Eye (tissue), 1 donor: ENCODE measurements at regions not wholly inside any gene's neighbourhood (a gene's known extent, or its start where the extent isn't known, plus 50 kb on each side); places are given as distances from the start of the nearest gene placed in this dataset.
"Not testable (repeated sequence)": the region's sequence is repeated elsewhere in the genome, so short reads cannot be mapped to it uniquely, and the experiment has no call there.

Experiments
- DNase-seq: peaks from one replicate; pipeline ENCODE4 v3.0.0-alpha.2; 2015

DNA sequence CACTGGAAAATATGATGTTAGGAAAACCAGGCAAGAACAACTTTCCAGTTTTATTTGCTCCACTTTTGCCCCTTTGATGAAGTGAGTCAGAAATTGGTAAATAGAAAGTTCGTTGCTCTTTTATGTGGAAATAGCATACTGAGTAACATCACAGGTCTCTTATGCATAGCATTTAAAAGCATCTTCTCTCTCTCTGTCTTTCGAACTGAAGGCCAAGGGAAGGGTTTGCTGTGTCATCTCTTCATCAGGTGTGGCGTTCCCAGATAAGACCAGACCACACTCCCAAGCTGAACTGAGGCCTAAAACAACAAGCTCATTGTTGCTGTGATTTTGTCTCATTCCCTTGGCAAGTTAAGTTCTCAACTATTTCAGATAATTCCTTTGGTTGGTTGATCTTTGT is 131.8 kb upstream of the GRB10 start:
- no peak for DNase-seq

DNA sequence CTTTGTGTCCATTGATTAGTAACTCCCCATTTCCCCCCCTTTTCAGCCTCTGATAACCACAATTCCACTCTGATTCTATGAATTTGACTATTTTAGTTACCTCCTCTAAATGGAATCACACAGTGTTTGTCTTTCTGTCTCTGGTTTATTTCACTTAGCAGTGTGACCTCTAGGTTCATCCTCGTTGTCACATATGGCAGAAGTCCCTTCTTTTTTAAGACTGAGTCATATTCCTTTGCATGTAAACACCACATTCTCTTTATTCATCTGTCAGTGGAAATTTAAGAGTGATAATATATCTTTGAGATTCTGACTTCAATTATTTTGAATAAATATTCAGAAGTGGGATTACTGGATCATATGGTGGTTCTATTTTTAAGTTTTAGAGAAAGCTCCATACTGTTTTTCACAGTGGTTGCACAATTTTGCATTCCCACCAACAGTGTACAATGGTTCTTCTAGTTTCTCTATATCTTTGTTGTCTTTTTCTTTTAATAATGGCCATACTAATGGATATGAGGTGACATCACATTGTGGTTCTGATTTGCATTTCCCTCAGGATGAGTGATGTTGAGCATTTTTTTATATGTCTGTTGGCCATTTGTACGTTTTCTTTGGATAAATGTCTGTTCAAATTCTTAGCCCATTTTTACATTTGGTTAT is 126.1 kb upstream of the GRB10 start:
- no peak for DNase-seq

DNA sequence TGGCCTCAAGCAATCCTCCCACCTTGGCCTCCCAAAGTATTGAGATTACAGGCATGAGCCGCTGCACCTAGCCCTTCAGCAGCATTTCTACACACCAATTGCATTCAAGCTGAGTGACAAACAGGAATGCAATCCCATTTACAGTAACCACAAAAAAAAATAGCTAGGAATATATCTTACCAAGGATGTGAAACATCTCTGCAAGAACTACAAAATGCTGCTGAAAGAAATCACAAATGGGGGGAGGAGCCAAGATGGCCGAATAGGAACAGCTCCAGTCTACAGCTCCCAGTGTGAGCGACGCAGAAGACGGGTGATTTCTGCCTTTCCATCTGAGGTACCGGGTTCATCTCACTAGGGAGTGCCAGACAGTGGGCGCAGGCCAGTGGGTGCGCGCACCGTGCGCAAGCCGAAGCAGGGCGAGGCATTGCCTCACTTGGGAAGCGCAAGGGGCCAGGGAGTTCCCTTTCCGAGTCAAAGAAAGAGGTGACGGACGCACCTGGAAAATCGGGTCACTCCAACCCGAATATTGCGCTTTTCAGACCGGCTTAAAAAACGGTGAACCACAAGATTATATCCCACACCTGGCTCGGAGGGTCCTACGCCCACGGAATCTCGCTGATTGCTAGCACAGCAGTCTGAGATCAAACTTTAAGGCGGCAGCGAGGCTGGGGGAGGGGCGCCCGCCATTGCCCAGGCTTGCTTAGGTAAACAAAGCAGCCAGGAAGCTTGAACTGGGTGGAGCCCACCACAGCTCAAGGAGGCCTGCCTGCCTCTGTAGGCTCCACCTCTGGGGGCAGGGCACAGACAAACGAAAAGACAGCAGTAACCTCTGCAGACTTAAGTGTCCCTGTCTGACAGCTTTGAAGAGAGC is 116.1 kb upstream of the GRB10 start:
- DNase-seq: not testable (repeated sequence)

DNA sequence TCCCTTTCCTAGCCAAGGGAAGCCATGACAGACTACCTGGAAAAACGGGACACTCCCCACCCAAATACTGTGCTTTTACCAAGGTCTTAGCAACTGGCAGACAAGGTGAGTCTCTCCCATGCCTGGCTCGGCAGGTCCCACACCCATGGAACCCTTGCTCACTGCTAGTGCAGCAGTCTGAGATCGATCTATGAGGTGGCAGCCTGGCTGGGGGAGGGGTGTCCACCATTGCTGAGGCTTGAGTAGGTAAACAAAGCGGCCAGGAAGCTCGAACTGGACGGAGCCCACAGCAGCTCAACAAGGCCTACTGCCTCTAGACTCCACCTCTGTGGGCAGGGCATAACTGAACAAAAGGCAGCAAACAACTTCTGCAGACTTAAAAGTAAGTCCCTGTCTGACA is 104.4 kb upstream of the GRB10 start:
- not testable (repeated sequence) for DNase-seq

DNA sequence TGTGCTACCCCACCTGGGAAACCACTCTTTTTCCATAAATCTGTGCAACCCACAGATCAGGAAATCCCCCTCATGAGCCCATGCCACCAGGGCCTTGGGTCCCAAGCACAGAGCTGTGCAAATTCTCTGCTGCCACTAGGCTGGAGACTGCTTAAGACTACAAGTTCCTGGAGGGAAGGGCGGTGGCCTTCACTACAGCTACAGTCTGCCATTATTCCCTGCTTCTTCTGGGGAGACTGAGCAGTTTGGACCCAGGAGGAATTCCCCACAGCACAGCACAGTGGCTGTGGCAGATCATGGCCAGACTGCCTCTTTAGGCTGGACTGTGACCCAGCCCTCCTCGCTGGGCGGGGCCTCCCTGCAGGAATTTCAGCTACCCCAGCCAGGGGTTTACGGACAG is 89.7 kb upstream of the GRB10 start:
- DNase-seq: no peak

DNA sequence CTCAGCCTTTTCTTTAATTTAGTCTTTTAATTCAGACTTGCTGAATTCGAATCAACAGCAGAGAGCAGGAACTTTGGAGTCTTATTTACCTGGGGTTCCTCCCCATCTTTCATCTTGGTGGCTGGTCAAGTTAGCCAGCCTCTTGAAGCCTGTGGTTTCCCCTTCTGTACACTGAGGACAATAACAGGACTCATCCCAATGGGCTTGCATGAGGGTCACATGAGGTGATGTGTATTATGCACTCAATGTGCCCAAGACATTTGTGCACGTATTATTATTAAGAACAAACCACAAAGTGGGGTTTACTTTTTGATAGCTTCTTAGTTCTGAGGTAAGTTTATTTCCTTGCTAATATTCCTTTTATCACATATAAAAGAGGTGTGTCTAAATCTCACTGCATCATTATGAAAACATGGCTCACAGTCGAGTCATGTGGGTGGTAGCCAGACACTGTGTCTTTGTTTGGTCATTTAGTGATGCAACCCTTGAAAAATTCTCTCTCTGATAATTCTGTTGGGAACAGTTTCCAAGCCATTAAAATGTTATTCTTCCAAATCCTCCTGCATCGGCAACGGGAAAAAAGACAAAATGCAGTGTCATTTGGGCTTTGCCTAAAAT is 86.5 kb upstream of the GRB10 start:
- DNase-seq: peak; percentile 23

DNA sequence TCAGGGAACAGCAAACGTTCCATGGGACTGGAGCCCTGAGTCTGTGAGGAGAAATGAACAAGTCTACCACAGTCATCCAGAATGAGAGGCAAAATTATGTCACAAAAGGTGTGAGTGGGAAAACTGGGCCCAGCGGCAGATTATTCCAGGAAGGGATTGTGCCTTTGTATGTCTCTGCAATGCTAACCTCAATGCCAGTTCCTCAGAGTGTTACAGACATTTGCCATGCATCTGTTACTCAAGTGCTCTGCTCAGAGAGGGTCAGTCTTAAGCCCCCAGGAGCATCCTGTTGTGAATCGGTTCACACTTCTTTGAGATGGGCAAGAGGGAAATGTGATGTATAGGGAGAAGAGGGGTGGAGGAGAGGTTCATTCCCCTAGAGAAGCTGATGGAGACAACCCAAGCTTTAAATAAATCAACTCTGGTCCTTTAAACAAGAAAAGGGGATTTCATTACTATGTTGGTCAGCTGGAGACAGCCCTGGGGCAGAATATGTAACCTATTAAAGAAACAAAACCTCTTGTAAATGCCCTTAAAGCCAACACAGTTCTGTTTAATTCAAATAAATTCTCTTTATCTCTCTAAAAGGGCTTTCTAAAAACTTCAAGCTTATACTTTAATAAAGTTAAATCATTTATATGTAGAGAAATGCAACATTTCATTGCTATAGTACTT is 85.9 kb upstream of the GRB10 start:
- no peak for DNase-seq

DNA sequence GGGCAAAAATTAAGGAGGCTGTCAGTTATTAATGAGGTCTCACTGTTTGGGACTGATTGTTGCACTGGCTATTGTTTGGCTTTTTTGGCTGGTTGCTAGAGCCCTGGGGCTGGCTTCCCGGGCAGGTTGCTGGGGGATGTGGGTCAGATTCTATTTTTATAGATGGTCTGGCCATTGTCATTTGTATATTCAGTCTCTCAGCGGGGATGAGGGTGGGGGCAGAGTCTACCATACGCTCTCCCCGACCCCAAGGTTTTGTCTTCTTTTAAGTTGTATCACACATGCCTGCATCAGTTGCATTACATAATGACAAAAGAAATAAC is 84.3 kb upstream of the GRB10 start:
- no peak for DNase-seq

DNA sequence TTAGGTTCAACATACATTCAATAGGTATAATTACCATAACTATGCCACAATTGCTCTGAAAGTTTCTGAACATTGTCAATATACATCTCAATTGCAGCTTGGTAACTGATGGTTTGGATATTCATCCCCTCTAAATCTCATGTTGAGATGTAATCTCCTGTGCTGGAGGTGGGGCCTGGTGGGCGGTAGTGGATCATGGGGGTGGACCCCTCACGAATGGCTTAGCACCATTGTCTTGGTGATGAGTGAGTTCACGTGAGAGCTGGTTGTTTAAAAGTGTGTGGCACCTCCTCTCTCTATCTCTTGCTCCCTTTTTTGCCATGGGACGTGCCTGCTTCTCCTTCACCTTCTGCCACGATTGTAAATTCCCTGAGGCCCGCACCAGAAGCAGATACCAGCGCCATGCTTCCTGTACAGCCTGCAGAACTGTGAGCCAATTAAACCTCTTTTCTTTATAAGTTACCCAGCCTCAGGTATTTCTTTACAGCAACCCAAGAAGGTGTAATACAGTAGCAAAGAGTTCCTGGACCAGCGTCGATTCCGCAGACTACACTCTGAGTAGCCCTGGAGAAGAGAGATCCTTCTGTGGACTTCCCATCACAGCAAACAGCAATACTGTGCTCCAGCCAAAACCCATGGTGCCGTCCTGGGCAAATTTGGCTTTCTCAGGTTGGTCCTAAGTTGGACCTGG is 83.8 kb upstream of the GRB10 start:
- DNase-seq: no peak

DNA sequence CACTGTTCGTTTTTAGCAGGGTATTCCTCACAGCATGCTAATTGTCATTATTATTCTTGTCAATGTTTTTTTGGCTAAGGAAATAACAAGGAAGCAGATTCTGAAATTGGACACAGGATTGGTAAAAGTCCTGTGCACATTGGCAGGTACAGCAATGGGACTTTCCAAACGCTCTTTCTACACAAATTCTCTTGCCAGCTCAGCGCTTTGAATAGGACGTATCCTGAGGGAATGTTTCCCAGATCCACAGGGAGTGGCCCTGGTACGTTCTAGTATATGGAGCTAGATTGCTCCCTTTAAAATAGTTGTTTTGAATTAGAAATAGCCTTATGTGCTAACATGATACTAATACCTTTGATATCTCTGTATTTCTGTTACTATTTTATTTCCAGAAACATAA is 82.8 kb upstream of the GRB10 start:
- DNase-seq: no peak

DNA sequence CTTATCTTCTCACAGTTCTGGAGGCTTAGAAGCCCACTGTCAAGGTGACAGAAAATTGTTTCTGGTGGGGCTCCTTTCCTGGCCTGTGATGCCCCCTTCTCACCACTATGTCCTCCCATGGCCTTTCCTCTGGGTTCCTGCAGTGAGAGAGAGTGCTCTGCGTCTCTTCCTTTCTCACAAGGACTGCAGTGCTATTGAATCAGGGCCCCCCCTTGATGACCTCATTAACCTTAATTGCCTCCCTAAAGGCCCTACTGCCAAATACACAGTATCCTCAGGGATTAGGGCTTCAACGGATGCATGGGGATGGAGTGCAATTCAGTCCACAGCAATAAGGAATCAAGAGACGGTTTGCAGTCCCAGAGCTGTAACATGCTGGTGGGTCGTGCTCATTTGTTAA is 82.0 kb upstream of the GRB10 start:
- peak; percentile 47 for DNase-seq

DNA sequence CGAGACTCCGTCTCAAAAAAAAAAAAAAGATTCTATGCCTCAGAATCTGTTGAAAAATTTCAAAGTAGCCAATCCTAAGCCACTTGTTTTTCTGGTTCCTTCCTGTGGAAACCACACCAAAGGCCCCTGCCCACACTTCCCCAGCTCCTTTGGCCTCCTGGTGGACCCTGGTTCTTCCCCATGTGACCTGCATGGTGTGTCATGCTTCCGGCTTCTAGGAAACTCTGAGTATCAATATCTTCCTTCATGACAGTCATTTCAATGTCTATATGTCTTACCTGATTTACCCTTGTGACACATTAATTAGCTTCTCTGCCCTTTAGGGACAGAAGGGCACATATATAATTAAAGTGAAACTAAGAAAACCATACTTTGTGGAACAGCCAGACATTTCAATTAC is 80.4 kb upstream of the GRB10 start:
- no peak for DNase-seq

DNA sequence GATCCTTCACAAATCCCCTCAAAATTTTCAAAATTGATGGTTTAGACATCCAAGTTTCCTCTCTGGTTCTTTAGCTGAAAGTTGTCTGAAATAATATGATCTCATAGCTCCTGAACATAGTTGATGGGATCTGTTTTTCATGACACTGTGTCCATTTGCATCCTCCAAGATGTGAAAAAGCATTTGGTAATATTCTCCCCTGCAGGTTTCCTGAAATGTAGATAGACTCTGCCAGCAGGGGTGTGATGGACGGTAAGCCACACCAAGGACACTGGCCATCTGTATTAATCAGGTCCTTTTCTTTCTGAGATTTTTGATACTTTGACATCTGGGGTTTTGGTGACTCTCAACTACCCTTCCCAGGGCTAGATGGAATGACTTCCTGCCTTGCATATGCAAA is 79.6 kb upstream of the GRB10 start:
- DNase-seq: no peak

DNA sequence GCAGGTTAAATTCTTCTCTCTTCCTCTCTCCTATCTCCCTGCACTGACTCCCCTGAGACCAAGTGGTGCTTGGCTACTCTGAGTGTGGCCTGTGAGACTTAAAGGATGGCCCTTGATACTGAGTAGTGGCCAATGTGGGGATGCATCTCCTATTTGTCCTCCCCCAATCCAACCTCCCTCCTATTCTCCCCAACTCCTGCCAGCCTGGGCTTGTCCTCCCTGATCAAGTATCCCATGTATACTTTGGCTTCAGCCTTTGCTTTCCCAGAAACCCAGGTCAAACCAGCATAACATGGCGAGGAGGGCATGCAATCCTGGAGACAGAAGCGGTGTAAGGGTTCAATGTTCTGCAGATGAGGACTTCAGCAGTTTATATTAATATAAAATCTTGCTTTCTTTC is 77.9 kb upstream of the GRB10 start:
- no peak for DNase-seq

DNA sequence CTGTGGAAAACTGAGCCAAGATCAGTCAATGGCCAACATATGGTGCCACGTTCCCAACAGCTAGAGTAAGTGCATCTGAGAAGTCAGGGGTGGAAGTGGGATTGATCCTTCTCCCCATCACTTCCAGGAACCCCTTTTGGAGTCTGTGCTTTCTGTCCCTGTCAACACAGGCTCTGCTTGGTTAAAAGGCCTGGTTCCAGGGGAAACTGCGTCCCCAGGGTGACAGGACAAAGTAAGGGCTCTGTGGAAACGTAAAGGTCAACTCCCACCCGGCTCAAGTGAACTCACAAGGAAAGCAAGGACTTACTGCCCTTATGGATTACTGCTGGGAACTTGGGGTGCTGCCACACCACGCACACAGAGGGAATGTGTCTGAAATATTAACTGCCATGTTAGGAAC is 77.5 kb upstream of the GRB10 start:
- DNase-seq: no peak

DNA sequence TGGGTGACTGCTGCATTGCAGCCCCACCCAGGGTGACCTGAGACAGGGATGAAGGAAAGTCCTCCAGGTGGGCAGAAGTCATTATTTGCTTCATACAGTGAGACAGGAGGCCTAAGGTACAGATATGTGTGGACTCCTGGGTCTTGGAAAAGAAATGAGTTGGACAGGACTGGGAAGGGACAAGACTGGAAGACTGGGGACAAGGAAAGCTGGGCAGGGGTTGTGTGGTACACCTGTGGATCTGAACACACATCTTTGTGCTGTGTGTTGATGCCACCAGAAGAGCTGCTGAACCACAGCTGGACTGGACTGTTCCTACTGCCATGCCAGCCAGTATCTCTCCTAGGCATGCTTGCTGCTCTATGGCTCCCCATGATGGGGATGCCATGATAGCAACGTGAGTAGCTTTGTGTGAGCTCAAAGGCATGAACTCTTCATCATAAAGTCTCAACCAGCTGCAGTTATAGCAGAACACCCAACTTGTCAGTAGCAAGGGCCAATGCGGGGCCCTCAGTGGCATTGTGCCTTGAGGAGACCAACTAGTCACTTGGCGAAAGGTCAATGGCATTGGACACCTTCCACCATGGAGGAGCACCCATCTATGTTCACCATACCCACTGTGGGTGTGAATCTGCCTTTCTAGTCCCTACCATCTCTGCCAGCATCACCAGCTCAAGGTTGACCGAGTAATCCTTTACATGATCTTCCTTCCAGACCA is 76.0 kb upstream of the GRB10 start:
- DNase-seq: no peak

DNA sequence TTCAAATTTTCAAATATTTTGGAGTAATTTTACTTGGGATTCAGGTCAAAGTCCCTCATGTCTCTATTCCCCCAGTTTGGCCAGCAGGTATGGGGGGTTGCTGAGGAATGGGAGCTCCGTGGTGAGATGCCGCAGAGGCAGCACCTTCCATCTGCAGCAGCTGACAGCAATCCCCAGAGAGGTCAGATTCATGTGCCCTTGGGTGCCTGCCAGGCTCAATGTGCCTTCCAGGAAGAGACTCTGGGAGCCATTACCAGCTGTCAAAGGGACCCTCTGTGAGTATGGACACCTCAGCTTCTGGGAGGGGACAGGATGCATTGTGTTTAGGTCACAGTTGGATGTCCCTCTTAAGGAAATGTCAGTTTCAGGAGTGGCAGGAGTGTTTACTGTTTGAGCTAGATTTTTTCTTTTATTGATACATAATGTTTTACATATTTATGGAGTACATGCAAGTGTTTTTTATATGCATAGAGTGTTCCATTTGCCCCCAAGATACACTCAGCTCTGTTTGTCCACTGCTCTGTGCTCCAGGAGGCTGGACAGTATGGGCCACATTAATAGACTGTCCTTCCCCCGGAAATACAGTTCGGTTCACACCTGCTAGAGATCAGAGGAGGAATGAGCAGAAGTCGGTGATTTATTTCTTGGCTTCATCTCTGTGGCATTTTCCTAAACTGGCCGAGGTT is 75.3 kb upstream of the GRB10 start:
- no peak for DNase-seq

DNA sequence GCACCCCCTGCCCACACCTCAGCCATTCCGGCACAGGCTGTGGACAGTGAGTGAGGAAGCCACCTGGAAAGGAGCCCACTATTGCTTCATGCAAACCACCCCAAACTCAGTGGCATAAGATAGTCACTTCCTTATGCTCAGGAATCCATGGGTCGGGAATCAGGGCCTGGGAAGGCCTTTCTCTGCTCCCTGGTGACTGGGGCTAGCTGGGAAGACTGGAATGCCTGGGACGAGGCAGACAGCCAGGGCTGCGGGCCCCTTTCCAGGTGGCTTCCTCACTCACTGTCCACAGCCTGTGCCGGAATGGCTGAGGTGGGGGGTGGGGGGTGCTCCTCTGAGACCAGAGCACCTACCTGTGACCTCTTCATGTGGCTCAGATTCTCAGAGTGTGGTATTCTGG is 74.1 kb upstream of the GRB10 start:
- DNase-seq: no peak

DNA sequence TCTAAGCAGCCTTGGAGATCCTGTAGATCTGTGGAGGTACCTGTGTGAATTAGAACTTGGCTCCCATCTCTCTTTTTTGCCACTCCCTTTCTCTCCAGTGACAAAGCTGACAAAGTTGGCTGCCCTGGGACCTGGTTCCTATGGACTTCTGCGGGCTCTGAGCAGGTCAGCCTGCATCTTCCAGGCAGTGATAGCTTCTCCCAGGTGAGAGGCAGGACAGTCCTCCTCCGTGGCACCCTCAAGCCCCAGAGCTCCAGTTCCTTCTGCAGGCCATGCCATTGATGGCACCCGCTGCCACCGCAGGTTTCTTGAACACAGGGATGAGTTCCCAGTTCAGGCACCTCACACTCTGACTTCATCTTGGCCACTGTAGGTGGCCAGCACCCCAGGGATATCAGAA is 73.5 kb upstream of the GRB10 start:
- no peak for DNase-seq

DNA sequence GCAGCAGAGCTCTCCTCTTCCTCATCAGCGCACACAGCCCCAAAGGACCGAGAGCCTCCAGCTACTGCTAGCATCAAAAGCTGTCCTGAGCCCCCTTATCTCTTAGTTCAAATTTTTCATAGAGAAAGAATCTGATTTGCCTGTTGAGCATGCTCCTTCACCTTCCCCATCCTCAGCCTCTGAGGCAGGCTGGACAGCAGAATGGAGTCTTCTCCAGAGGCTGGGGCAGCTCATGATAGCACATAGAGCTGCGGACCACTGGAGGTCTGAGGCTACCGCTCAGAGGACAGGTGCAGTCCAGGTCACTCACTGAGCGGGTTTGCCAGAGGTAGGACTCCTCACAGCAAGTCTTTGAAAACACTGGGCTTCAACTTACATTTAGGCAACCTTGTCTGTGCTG is 72.8 kb upstream of the GRB10 start:
- peak; percentile 3 for DNase-seq

DNA sequence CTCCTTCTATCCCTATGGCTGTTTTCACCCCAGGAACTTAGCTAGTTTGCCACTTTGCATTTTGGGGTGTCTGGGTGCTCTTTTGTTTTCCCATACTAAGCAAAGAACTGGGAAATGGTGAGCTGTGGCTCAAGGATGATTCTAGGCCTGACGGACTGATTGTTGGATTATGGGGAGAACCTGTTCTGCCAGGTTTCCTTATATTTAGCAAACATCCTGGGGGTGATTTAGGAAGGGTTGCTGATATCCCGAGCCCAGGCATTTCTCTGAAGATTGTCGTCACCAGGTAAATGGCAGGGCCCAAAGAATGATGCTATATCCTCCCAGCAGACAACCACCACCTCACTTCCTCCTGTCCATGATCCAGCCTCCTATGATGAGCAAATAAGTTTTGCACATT is 72.1 kb upstream of the GRB10 start:
- no peak for DNase-seq

DNA sequence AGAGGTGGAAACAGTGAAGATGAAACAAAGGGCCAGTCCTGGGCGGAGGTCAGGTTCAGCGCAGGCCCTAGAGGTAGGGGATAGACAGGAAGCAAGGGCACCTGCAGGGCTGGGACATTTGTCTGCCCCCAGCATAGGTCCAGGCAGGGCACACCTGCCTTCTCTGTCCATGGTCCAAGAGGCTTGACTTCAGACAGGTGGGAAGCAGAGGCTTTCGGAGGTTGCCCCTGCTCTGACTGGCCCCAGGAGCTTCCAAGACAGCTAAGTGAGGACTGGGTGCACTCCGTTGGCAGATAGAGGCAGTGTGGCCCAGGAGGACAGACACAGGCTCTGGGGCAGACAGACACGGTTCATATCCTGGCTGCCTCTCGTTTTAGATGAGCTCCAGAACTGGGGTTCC is 71.6 kb upstream of the GRB10 start:
- no peak for DNase-seq
